SK-N-SH (cell line): ENCODE measurements at regions not wholly inside any gene's neighbourhood (a gene's known extent, or its start where the extent isn't known, plus 50 kb on each side); places are given as distances from the start of the nearest gene placed in this dataset.

ENCODE experiments used
- CTCF ChIA-PET: fragments of 300-600, 350-600 bp; formaldehyde crosslinking; extraction: SDS; loops from one replicate; lab custom pipeline; 2021; lab: Yijun Ruan, JAX
- POLR2A ChIA-PET: fragments of 350-600 bp; sonication (Branson Sonifier 250); formaldehyde crosslinking; extraction: SDS; loops from one replicate; lab custom pipeline; 2020; ENCODE audit warnings: antibody characterized with exemption, inconsistent platforms; lab: Yijun Ruan, JAX
- DNase-seq: peaks from one replicate; pipeline ENCODE4 v3.0.0; 2012
- H2AFZ ChIP-seq: fragments of 200-600 bp; sonication (generic); 2 replicates; pipeline ENCODE4 v1.8.1; 2016; ENCODE audit warnings: antibody characterized with exemption, mild to moderate bottlenecking, low read depth
- H3F3A ChIP-seq: fragments of 200-600 bp; sonication (generic); replicated peaks from 2 replicates; pipeline ENCODE3; 2016; ENCODE audit warnings: antibody characterized with exemption, mild to moderate bottlenecking; ENCODE audit not compliant: insufficient read depth
- H3K27ac ChIP-seq, 2 experiments: fragments of 200-500 bp in 1 of 2; fragments of 200-600 bp in 1 of 2; sonication (Bioruptor generic) in 1 of 2; sonication (generic), shearing (Covaris generic) in 1 of 2; 2 replicates each; pipeline versions ENCODE4 v1.5.1 to v1.6.1; 2014 to 2016; ENCODE audit warnings: low read depth in 2 of 2, inconsistent platforms in 1 of 2, low read length in 1 of 2, mild to moderate bottlenecking in 1 of 2, mixed read lengths in 1 of 2
- H3K27me3 ChIP-seq: fragments of 200-600 bp; sonication (generic), shearing (Covaris generic); 2 replicates; pipeline ENCODE4 v1.6.1; 2016; ENCODE audit warnings: mixed run types; ENCODE audit not compliant: insufficient read depth
- H3K36me3 ChIP-seq, 2 experiments: fragments of 200-500 bp in 1 of 2; fragments of 200-600 bp in 1 of 2; sonication (Bioruptor generic) in 1 of 2; sonication (generic) in 1 of 2; replicated peaks in 1 of 2; 2 replicates each; pipeline versions ENCODE3 to v1.5.1; 2014 to 2016; ENCODE audit warnings: low read length in 1 of 2, mild to moderate bottlenecking in 1 of 2; ENCODE audit not compliant: insufficient read depth in 2 of 2, control insufficient read depth in 1 of 2
- H3K4me1 ChIP-seq, 2 experiments: fragments of 200-500 bp in 1 of 2; fragments of 200-600 bp in 1 of 2; sonication (Bioruptor generic) in 1 of 2; sonication (generic), shearing (Covaris generic) in 1 of 2; 2 replicates each; pipeline versions ENCODE4 v1.5.1 to v1.6.1; 2014 to 2016; ENCODE audit warnings: low read depth in 1 of 2, low read length in 1 of 2, mixed run types in 1 of 2; ENCODE audit not compliant: insufficient read depth in 2 of 2, control insufficient read depth in 1 of 2
- H3K4me2 ChIP-seq: fragments of 200-600 bp; sonication (generic), shearing (Covaris generic); 2 replicates; pipeline ENCODE4 v1.6.1; 2017; ENCODE audit warnings: mixed run types
- H3K4me3 ChIP-seq, 2 experiments: fragments of 200-500 bp in 1 of 2; fragments of 200-600 bp in 1 of 2; sonication (Bioruptor generic) in 1 of 2; sonication (generic), shearing (Covaris generic) in 1 of 2; 2 replicates each; pipeline versions ENCODE4 v1.5.1 to v1.8.1; 2014 to 2016; ENCODE audit warnings: low read depth in 2 of 2, inconsistent platforms in 1 of 2, low read length in 1 of 2, mild to moderate bottlenecking in 1 of 2, mixed read lengths in 1 of 2, moderate library complexity in 1 of 2
- H3K79me2 ChIP-seq: fragments of 200-600 bp; sonication (generic); 2 replicates; pipeline ENCODE4 v1.8.1; 2017; ENCODE audit warnings: mild to moderate bottlenecking; ENCODE audit not compliant: insufficient read depth
- H3K9ac ChIP-seq: fragments of 200-600 bp; sonication (generic); 2 replicates; pipeline ENCODE4 v1.6.1; 2017; ENCODE audit warnings: mixed run types
- H3K9me2 ChIP-seq: fragments of 200-600 bp; sonication (generic); 2 replicates; pipeline ENCODE4 v1.6.1; 2017; ENCODE audit warnings: mixed run types
- H3K9me3 ChIP-seq: fragments of 200-600 bp; sonication (generic); 2 replicates; pipeline ENCODE4 v1.6.1; 2017; ENCODE audit warnings: mixed run types, mild to moderate bottlenecking, moderate library complexity
- H4K20me1 ChIP-seq: fragments of 200-600 bp; sonication (generic); 2 replicates; pipeline ENCODE4 v1.6.1; 2017; ENCODE audit warnings: mild to moderate bottlenecking, mixed run types; ENCODE audit not compliant: insufficient read depth
- CHD2 ChIP-seq: fragments of 150-350 bp; IDR thresholded peaks from 2 replicates; pipeline ENCODE4 v1.6.1; 2018; ENCODE audit warnings: low read length; ENCODE audit not compliant: partially characterized antibody
- CTCF ChIP-seq: fragments of 200-600 bp; sonication (generic); IDR thresholded peaks from 2 replicates; pipeline ENCODE4 v1.6.1; 2017; ENCODE audit warnings: antibody characterized with exemption, mild to moderate bottlenecking, moderate library complexity
- GABPA ChIP-seq: IDR thresholded peaks from 2 replicates; pipeline ENCODE4 v1.4.0; 2012; ENCODE audit warnings: low read depth, mild to moderate bottlenecking
- MAX ChIP-seq: IDR thresholded peaks from 2 replicates; pipeline ENCODE4 v1.4.0; 2012; ENCODE audit warnings: low read depth
- MEF2A ChIP-seq: IDR thresholded peaks from 2 replicates; pipeline ENCODE4 v1.4.0; 2012; ENCODE audit warnings: low read depth, borderline replicate concordance
- REST ChIP-seq: IDR thresholded peaks from 2 replicates; pipeline ENCODE4 v1.6.1; 2012; ENCODE audit warnings: mild to moderate bottlenecking, low read depth, low read length, moderate library complexity
- RXRA ChIP-seq: IDR thresholded peaks from 2 replicates; pipeline ENCODE4 v1.4.0; 2012; ENCODE audit warnings: low read depth, mild to moderate bottlenecking, borderline replicate concordance
- TEAD4 ChIP-seq: IDR thresholded peaks from 2 replicates; pipeline ENCODE4 v1.4.0; 2012; ENCODE audit warnings: mild to moderate bottlenecking, borderline replicate concordance; ENCODE audit not compliant: insufficient read depth
- USF2 ChIP-seq: fragments of 150-350 bp; IDR thresholded peaks from 2 replicates; pipeline ENCODE4 v1.6.1; 2017; ENCODE audit warnings: antibody characterized with exemption, low read length, low read depth, borderline replicate concordance
- WGBS: methylation state at CpG from one replicate; pipeline ENCODE4 v1.1.6; 2017; ENCODE audit warnings: low lambda C conversion rate; 5-methylcytosine and 5-hydroxymethylcytosine counted together

GRCh38 chr13:47869776-47870175 is 131.3 kb downstream of the SUCLA2 start:
- no peaks in the 10 kb centered on the region for H3K79me2 ChIP-seq
- H3K9ac ChIP-seq: no peak overlapping the region
- H3F3A ChIP-seq: no peaks in the 10 kb centered on the region
- no peak for TF ChIP-seq USF2
- no peak for TF ChIP-seq CHD2
- no peak for TF ChIP-seq CTCF
- no peak for TF ChIP-seq REST
- no peak for TF ChIP-seq TEAD4
- no peaks in the 10 kb centered on the region for H4K20me1 ChIP-seq
- H3K4me3 ChIP-seq: no peak overlapping the region
- no peak for DNase-seq
- H3K4me1 ChIP-seq: no peaks in the 10 kb centered on the region
- H3K9me3 ChIP-seq: 0 out of 2 replicates have a peak, but pooled peaks cover 7% of the 10 kb centered on the region
- H3K4me2 ChIP-seq: no peak overlapping the region
- ChIA-PET POLR2A (interaction anchor here (0.6 kb wide), 1 partner anchor 167 kb away, joined by 3 read pairs; no protein-coding TSS in a partner anchor), CTCF (interaction anchor here (1.0 kb wide), 1 partner anchor 36 kb away, joined by 3 read pairs; no protein-coding TSS in a partner anchor)
- H3K9me2 ChIP-seq: no peaks in the 10 kb centered on the region
- H3K27me3 ChIP-seq: no peaks in the 10 kb centered on the region
- no peaks in the 10 kb centered on the region for H3K36me3 ChIP-seq
- H2AFZ ChIP-seq: no peak overlapping the region
- H3K27ac ChIP-seq: no peak overlapping the region

- Histone ChIP-seq H3K4me3 (no peak overlapping the region), H3K9ac (no peak overlapping the region), H2AFZ (no peak overlapping the region), H3K79me2 (no peaks in the 10 kb centered on the region), H4K20me1 (no peaks in the 10 kb centered on the region), H3K27me3 (no peaks in the 10 kb centered on the region), H3K4me1 (no peaks in the 10 kb centered on the region), H3K9me3 (no peaks in the 10 kb centered on the region), H3K4me2 (no peak overlapping the region), H3K9me2 (no peaks in the 10 kb centered on the region), H3K36me3 (no peaks in the 10 kb centered on the region), H3K27ac (no peak overlapping the region), H3F3A (no peaks in the 10 kb centered on the region)
- ChIA-PET POLR2A (no interaction called here), CTCF (interaction anchor here (0.6 kb wide), 1 partner anchor 807 kb away, joined by 3 read pairs; no protein-coding TSS in a partner anchor)
- TF ChIP-seq MAX (no peak), GABPA (no peak), MEF2A (no peak), RXRA (no peak)
- no peak for DNase-seq
- 61% methylated on average over 3 of the region's 3 CpGs for WGBS
Observed at GRCh38 chr13:47865883-47866282, 135.2 kb downstream of the SUCLA2 start.
